CD4-positive, alpha-beta T cell treated with Interleukin-12 subunit alpha and Interleukin-12 subunit beta, for 1 hour (primary cell): ENCODE measurements at regions not wholly inside any gene's neighbourhood (a gene's known extent, or its start where the extent isn't known, plus 50 kb on each side); places are given as distances from the start of the nearest gene placed in this dataset.
"Not testable (repeated sequence)": the region's sequence is repeated elsewhere in the genome, so short reads cannot be mapped to it uniquely, and the experiment has no call there.

Source experiments
- DNase-seq: peaks from one replicate; pipeline ENCODE4 v3.0.0-alpha.2; 2020

GRCh38 chr12:38016602-38017001, 300.0 kb upstream of the ALG10B start:
- DNase-seq = no peak

- DNase-seq = no peak
Measured at GRCh38 chr12:38025916-38026315, 290.7 kb upstream of the ALG10B start.

- DNase-seq = no peak
Measured at GRCh38 chr12:38053113-38053512, 263.5 kb upstream of the ALG10B start.

- DNase-seq = no peak
Measured at GRCh38 chr12:38053655-38054464, 262.7 kb upstream of the ALG10B start.

- no peak for DNase-seq
Measured at GRCh38 chr12:38056701-38057689, 259.6 kb upstream of the ALG10B start.

- no peak for DNase-seq
Measured at GRCh38 chr12:38099686-38100085, 216.9 kb upstream of the ALG10B start.

GRCh38 chr12:38101753-38102152, 214.8 kb upstream of the ALG10B start:
- DNase-seq = no peak

GRCh38 chr12:38102197-38102596, 214.4 kb upstream of the ALG10B start:
- DNase-seq = no peak

- no peak for DNase-seq
Measured at GRCh38 chr12:38110026-38110699, 206.4 kb upstream of the ALG10B start.

- DNase-seq = no peak
Measured at GRCh38 chr12:38113991-38114390, 202.6 kb upstream of the ALG10B start.

GRCh38 chr12:38116968-38117367, 199.6 kb upstream of the ALG10B start:
- no peak for DNase-seq

GRCh38 chr12:38118632-38119031, 197.9 kb upstream of the ALG10B start:
- no peak for DNase-seq

- DNase-seq = no peak
Measured at GRCh38 chr12:38120438-38120837, 196.1 kb upstream of the ALG10B start.

- not testable (repeated sequence) for DNase-seq
Measured at GRCh38 chr12:38123028-38123427, 193.5 kb upstream of the ALG10B start.

- DNase-seq = no peak
Measured at GRCh38 chr12:38123566-38124246, 192.9 kb upstream of the ALG10B start.

GRCh38 chr12:38124247-38125012, 192.1 kb upstream of the ALG10B start:
- DNase-seq = no peak

GRCh38 chr12:38132139-38132538, 184.4 kb upstream of the ALG10B start:
- DNase-seq = no peak

GRCh38 chr12:38137287-38137686, 179.3 kb upstream of the ALG10B start:
- no peak for DNase-seq

GRCh38 chr12:38137716-38138115, 178.9 kb upstream of the ALG10B start:
- no peak for DNase-seq

GRCh38 chr12:38138225-38139221, 178.1 kb upstream of the ALG10B start:
- peak; percentile 64 for DNase-seq
